ENCODE measurements at regions not wholly inside any gene's neighbourhood (a gene's known extent, or its start where the extent isn't known, plus 50 kb on each side); places are given as distances from the start of the nearest gene placed in this dataset.

DNA sequence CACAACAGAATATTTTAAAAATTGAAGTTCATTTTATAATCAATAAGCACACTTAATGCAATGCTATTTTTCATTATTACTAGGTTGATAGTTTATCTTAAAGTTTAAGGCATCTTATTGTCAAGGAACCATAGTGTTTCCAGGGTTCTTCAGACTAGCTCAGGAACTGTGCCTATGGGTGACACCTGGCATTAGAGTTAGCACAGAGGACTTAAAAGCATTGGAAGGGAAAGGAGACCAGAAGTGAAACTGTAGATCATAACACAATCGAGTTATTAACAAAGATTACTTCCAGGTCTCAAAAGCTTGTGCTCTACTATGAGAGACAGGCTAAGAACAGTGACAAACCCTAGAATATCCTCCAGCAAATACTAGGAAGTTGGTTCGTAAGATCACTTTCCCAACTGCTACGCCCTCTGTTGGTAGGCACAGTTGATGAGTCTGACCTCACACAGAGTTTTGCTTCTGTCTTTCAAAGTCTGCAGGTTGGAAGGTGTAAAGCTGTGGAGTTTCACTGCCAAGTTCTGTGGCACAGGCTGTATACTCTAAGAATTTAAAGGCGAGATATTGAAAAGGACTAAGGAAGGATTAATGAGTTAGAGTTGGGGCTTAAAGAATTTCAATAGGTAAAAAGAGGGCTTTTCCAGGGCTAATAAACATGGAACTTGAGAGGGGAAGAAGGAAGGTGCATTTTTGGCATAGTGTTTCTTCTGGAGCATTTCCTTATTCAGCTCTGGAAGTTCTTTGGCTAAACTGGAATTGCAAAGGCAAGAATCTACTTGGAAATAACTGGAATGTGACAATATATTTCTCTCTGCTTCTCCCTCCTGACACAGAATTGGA lies 531.3 kb upstream of the JAG1 start:
- TF ChIP-seq, protein P1, sequence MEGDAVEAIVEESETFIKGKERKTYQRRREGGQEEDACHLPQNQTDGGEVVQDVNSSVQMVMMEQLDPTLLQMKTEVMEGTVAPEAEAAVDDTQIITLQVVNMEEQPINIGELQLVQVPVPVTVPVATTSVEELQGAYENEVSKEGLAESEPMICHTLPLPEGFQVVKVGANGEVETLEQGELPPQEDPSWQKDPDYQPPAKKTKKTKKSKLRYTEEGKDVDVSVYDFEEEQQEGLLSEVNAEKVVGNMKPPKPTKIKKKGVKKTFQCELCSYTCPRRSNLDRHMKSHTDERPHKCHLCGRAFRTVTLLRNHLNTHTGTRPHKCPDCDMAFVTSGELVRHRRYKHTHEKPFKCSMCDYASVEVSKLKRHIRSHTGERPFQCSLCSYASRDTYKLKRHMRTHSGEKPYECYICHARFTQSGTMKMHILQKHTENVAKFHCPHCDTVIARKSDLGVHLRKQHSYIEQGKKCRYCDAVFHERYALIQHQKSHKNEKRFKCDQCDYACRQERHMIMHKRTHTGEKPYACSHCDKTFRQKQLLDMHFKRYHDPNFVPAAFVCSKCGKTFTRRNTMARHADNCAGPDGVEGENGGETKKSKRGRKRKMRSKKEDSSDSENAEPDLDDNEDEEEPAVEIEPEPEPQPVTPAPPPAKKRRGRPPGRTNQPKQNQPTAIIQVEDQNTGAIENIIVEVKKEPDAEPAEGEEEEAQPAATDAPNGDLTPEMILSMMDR (IDR thresholded peaks at IDR 0.05) = peak in 5 of 6 experiments; percentile 35 to 90 (median 87)
- TF ChIP-seq POLR2A (IDR thresholded peaks at IDR 0.05) = no peak

All from Peyer's patch (tissue), 4 donors.